ENCODE measurements at regions not wholly inside any gene's neighbourhood (a gene's known extent, or its start where the extent isn't known, plus 50 kb on each side); places are given as distances from the start of the nearest gene placed in this dataset.

GRCh38 chr11:70688142-70688541 lies 289.8 kb downstream of the CTTN start:
- no peak for DNase-seq

GRCh38 chr11:70689764-70690163 lies 291.4 kb downstream of the CTTN start:
- no peak for DNase-seq

- no peak for DNase-seq
Observed at GRCh38 chr11:70692131-70692530, 293.8 kb downstream of the CTTN start.

- no peak for DNase-seq
Observed at GRCh38 chr11:70694371-70694770, 296.0 kb downstream of the CTTN start.

- no peak for DNase-seq
Observed at GRCh38 chr11:70695086-70695960, 297.0 kb downstream of the CTTN start.

- no peak for DNase-seq
Observed at GRCh38 chr11:70696076-70696475, 297.7 kb downstream of the CTTN start.

- no peak for DNase-seq
Observed at GRCh38 chr11:70696564-70696963, 298.2 kb downstream of the CTTN start.

GRCh38 chr11:70697701-70698100 lies 299.4 kb downstream of the CTTN start:
- no peak for DNase-seq

GRCh38 chr11:70698871-70699270 lies 300.5 kb downstream of the CTTN start:
- DNase-seq = no peak

GRCh38 chr11:70699294-70700221 lies 301.2 kb downstream of the CTTN start:
- no peak for DNase-seq

- no peak for DNase-seq
Observed at GRCh38 chr11:70700453-70700852, 302.1 kb downstream of the CTTN start.

- DNase-seq = no peak
Observed at GRCh38 chr11:70700871-70701270, 302.5 kb downstream of the CTTN start.

- DNase-seq = no peak
Observed at GRCh38 chr11:70702040-70702648, 303.8 kb downstream of the CTTN start.

- no peak for DNase-seq
Observed at GRCh38 chr11:70703141-70704064, 305.1 kb downstream of the CTTN start.

GRCh38 chr11:70705097-70705496 lies 306.8 kb downstream of the CTTN start:
- DNase-seq = no peak

- no peak for DNase-seq
Observed at GRCh38 chr11:70705930-70706329, 307.6 kb downstream of the CTTN start.

- no peak for DNase-seq
Observed at GRCh38 chr11:70707821-70708220, 309.5 kb downstream of the CTTN start.

GRCh38 chr11:70709596-70709995 lies 311.3 kb downstream of the CTTN start:
- DNase-seq = no peak

- DNase-seq = no peak
Observed at GRCh38 chr11:70710192-70710591, 311.9 kb downstream of the CTTN start.

- no peak for DNase-seq
Observed at GRCh38 chr11:70710601-70711000, 312.3 kb downstream of the CTTN start.

GRCh38 chr11:70711095-70711910 lies 313.0 kb downstream of the CTTN start:
- no peak for DNase-seq

- DNase-seq = no peak
Observed at GRCh38 chr11:70711911-70712185, 313.5 kb downstream of the CTTN start.

All from CD4-positive, alpha-beta T cell treated with Interleukin-12 subunit alpha and Interleukin-12 subunit beta, for 1 hour (primary cell).